Liver (tissue), 3 donors: ENCODE measurements at regions not wholly inside any gene's neighbourhood (a gene's known extent, or its start where the extent isn't known, plus 50 kb on each side); places are given as distances from the start of the nearest gene placed in this dataset.

Source experiments
- RXRA ChIP-seq, 2 donors: IDR thresholded peaks; 2 replicates each; pipeline ENCODE4 v1.6.1; 2017 to 2018; ENCODE audit warnings: antibody characterized with exemption in 2 of 2, mild to moderate bottlenecking in 1 of 2
- TF ChIP-seq, protein P1 (sequence below): fragments of 150-350 bp; IDR thresholded peaks from 2 replicates; pipeline ENCODE4 v1.5.1; 2017; ENCODE audit warnings: improper control_type of control experiment, low read depth, low read length; ENCODE audit not compliant: missing input control
- TF ChIP-seq, protein P2 (sequence below): IDR thresholded peaks from 2 replicates; pipeline ENCODE4 v1.6.1; 2016; ENCODE audit warnings: antibody characterized with exemption
- donor health status: healthy.
- donor health status: healthy.

DNA sequence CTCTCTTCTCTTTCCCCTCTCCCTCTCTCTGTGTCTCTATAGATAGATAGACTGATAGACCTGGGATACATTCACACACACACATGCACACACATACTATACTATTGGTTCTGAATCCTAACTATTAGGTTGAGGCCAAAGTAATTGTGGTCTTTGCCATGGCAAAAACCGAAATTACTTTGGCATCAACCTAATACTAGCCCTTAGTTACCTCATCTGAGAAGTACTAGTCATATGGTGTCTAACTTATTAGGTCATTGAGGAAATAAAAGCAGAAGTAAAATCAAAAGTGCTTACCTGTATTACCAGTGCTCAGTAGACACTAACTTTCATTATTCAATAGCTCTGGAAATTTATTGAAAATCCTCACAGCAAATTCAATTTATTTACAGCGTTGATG is 451.5 kb downstream of the EPHA4 start:
- TF ChIP-seq, protein P1, sequence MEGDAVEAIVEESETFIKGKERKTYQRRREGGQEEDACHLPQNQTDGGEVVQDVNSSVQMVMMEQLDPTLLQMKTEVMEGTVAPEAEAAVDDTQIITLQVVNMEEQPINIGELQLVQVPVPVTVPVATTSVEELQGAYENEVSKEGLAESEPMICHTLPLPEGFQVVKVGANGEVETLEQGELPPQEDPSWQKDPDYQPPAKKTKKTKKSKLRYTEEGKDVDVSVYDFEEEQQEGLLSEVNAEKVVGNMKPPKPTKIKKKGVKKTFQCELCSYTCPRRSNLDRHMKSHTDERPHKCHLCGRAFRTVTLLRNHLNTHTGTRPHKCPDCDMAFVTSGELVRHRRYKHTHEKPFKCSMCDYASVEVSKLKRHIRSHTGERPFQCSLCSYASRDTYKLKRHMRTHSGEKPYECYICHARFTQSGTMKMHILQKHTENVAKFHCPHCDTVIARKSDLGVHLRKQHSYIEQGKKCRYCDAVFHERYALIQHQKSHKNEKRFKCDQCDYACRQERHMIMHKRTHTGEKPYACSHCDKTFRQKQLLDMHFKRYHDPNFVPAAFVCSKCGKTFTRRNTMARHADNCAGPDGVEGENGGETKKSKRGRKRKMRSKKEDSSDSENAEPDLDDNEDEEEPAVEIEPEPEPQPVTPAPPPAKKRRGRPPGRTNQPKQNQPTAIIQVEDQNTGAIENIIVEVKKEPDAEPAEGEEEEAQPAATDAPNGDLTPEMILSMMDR = no peak
- TF ChIP-seq, protein P2, sequence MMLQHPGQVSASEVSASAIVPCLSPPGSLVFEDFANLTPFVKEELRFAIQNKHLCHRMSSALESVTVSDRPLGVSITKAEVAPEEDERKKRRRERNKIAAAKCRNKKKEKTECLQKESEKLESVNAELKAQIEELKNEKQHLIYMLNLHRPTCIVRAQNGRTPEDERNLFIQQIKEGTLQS = no peak
- no peak for TF ChIP-seq RXRA (IDR thresholded peaks at IDR 0.05)
